Neutrophil (primary cell): ENCODE measurements at regions not wholly inside any gene's neighbourhood (a gene's known extent, or its start where the extent isn't known, plus 50 kb on each side); places are given as distances from the start of the nearest gene placed in this dataset.

ENCODE experiments used
- H3K27ac ChIP-seq: fragments of 200-600 bp; sonication (generic); 2 replicates; pipeline ENCODE4 v1.5.1; 2016; ENCODE audit warnings: mild to moderate bottlenecking, moderate library complexity
- H3K27me3 ChIP-seq: fragments of 200-600 bp; sonication (generic); 2 replicates; pipeline ENCODE4 v1.6.0; 2016; ENCODE audit warnings: mild to moderate bottlenecking
- H3K36me3 ChIP-seq: fragments of 200-600 bp; sonication (generic); 2 replicates; pipeline ENCODE4 v1.5.1; 2017
- H3K4me1 ChIP-seq, 2 experiments: fragments of 200-600 bp in 1 of 2; sonication (generic) in 1 of 2; 1 replicate in 1 of 2; 2 replicates in 1 of 2; pipeline versions ENCODE4 v1.5.1 to v1.6.1; 2013 to 2016; ENCODE audit warnings: low read depth in 1 of 2, low read length in 1 of 2, mild to moderate bottlenecking in 1 of 2, moderate library complexity in 1 of 2; ENCODE audit not compliant: control insufficient read depth in 1 of 2, insufficient read depth in 1 of 2
- H3K4me3 ChIP-seq, 2 experiments: fragments of 200-600 bp in 1 of 2; sonication (generic) in 1 of 2; 1 replicate in 1 of 2; 2 replicates in 1 of 2; pipeline ENCODE4 v1.5.1; 2013 to 2016; ENCODE audit warnings: low read depth in 1 of 2, low read length in 1 of 2, mild to moderate bottlenecking in 1 of 2, moderate library complexity in 1 of 2
- H3K9me3 ChIP-seq: fragments of 200-600 bp; sonication (generic); 2 replicates; pipeline ENCODE4 v1.5.1; 2016
- CTCF ChIP-seq: fragments of 200-600 bp; sonication (generic); IDR thresholded peaks from 2 replicates; pipeline ENCODE4 v1.5.1; 2016; ENCODE audit warnings: antibody characterized with exemption

- H3K4me3 ChIP-seq, result no peak overlapping the region
- H3K27me3 ChIP-seq, result no peaks in the 10 kb centered on the region
- H3K27ac ChIP-seq, result no peak overlapping the region
- H3K4me1 ChIP-seq, result no peaks in the 10 kb centered on the region
- no peaks in the 10 kb centered on the region for H3K36me3 ChIP-seq
- no peak for TF ChIP-seq CTCF
- no peaks in the 10 kb centered on the region for H3K9me3 ChIP-seq
Observed at GRCh38 chr1:5576011-5576672, 416.1 kb downstream of the NPHP4 start.

- Histone ChIP-seq H3K36me3 (no peaks in the 10 kb centered on the region), H3K27me3 (no peaks in the 10 kb centered on the region), H3K4me1 (no peaks in the 10 kb centered on the region), H3K27ac (no peak overlapping the region), H3K4me3 (no peak overlapping the region), H3K9me3 (no peaks in the 10 kb centered on the region)
- no peak for TF ChIP-seq CTCF
Observed at GRCh38 chr1:5575396-5575940, 416.8 kb downstream of the NPHP4 start.

- H3K4me1 ChIP-seq, result no peaks in the 10 kb centered on the region
Observed at GRCh38 chr1:5574641-5575040, 417.6 kb downstream of the NPHP4 start.

GRCh38 chr1:5572794-5573193 is 419.4 kb downstream of the NPHP4 start:
- H3K9me3 ChIP-seq, result no peaks in the 10 kb centered on the region
- no peak overlapping the region for H3K4me3 ChIP-seq
- no peak overlapping the region for H3K27ac ChIP-seq
- H3K4me1 ChIP-seq, result no peaks in the 10 kb centered on the region
- H3K27me3 ChIP-seq, result no peaks in the 10 kb centered on the region
- no peaks in the 10 kb centered on the region for H3K36me3 ChIP-seq
- TF ChIP-seq CTCF, result no peak

More at GRCh38 chr1:5574641-5575040, 417.6 kb downstream of the NPHP4 start:
- Histone ChIP-seq H3K4me3 (no peak overlapping the region), H3K36me3 (no peaks in the 10 kb centered on the region), H3K27me3 (no peaks in the 10 kb centered on the region), H3K9me3 (no peaks in the 10 kb centered on the region), H3K27ac (no peak overlapping the region)
- no peak for TF ChIP-seq CTCF

DNA sequence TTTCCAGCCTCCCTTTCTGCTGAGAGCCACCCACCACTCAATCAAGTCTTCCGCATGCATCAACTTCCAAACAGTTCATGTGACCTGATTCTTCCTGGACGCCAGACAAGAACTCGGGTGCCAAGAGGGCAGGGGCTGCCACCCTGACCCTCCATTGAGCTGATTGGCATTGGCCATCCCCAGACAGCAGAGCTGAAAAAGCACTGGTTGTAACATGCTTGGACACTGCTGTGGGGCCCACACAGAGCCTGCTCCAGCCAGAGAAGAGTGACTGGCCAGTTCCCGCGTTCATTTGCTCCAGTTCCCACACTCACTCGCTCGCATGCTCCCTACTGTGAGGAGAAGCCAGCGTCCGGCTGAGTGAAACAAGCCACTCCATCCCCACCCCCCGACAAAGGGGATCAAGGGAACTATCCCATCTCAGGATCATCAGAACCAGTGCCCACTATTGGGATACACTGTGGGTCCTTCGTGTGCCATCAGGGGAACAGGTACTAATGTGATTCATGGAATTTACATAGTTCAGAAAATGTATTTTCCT is 420.3 kb downstream of the NPHP4 start:
- H3K36me3 ChIP-seq, result no peaks in the 10 kb centered on the region
- no peaks in the 10 kb centered on the region for H3K9me3 ChIP-seq
- H3K4me1 ChIP-seq, result no peaks in the 10 kb centered on the region
- H3K27me3 ChIP-seq, result no peaks in the 10 kb centered on the region
- no peak overlapping the region for H3K27ac ChIP-seq
- TF ChIP-seq CTCF, result no peak
- no peak overlapping the region for H3K4me3 ChIP-seq
